ENCODE measurements at regions not wholly inside any gene's neighbourhood (a gene's known extent, or its start where the extent isn't known, plus 50 kb on each side); places are given as distances from the start of the nearest gene placed in this dataset.
"Not testable (repeated sequence)": the region's sequence is repeated elsewhere in the genome, so short reads cannot be mapped to it uniquely, and the experiment has no call there.

- intact Hi-C loops (cut with micrococcal nuclease), result no loop called here
- DNase-seq (ENCODE audit: low spot score), result no peak
- no peak overlapping the region for H3K27ac Mint-ChIP-seq
- H3K4me3 Mint-ChIP-seq (ENCODE audit: low read depth), result no peak overlapping the region
- H3K4me1 Mint-ChIP-seq (ENCODE audit: low read depth), result no peaks in the 10 kb centered on the region
- peaks cover 17% of the 10 kb centered on the region for H3K9me3 Mint-ChIP-seq
- no peaks in the 10 kb centered on the region for H3K27me3 Mint-ChIP-seq (ENCODE audit: low read depth)
- H3K36me3 Mint-ChIP-seq (ENCODE audit: low read depth), result no peaks in the 10 kb centered on the region
These were observed 276.4 kb upstream of the COBL start for GRCh38 chr7:51592842-51593599.

- intact Hi-C loops (cut with micrococcal nuclease), result no loop called here
These were observed 274.6 kb upstream of the COBL start for GRCh38 chr7:51591223-51591622.

GRCh38 chr7:51590746-51591145, 274.1 kb upstream of the COBL start:
- Mint-ChIP-seq H3K4me1 (ENCODE audit: low read depth) (no peaks in the 10 kb centered on the region), H3K27ac (no peak overlapping the region), H3K9me3 (peaks cover 16% of the 10 kb centered on the region), H3K4me3 (ENCODE audit: low read depth) (no peak overlapping the region), H3K27me3 (ENCODE audit: low read depth) (no peaks in the 10 kb centered on the region), H3K36me3 (ENCODE audit: low read depth) (no peaks in the 10 kb centered on the region)
- no peak for DNase-seq (ENCODE audit: low spot score)
- intact Hi-C loops (cut with micrococcal nuclease), result no loop called here

More at GRCh38 chr7:51591223-51591622, 274.6 kb upstream of the COBL start:
- Mint-ChIP-seq H3K36me3 (ENCODE audit: low read depth) (no peaks in the 10 kb centered on the region), H3K9me3 (peaks cover 16% of the 10 kb centered on the region), H3K27ac (no peak overlapping the region), H3K4me3 (ENCODE audit: low read depth) (no peak overlapping the region), H3K27me3 (ENCODE audit: low read depth) (no peaks in the 10 kb centered on the region), H3K4me1 (ENCODE audit: low read depth) (no peaks in the 10 kb centered on the region)
- DNase-seq (ENCODE audit: low spot score), result no peak

GRCh38 chr7:51589111-51589510, 272.5 kb upstream of the COBL start:
- H3K4me1 Mint-ChIP-seq (ENCODE audit: low read depth), result no peaks in the 10 kb centered on the region
- no peaks in the 10 kb centered on the region for H3K27me3 Mint-ChIP-seq (ENCODE audit: low read depth)
- no peak overlapping the region for H3K27ac Mint-ChIP-seq
- H3K4me3 Mint-ChIP-seq (ENCODE audit: low read depth), result no peak overlapping the region
- no peaks in the 10 kb centered on the region for H3K36me3 Mint-ChIP-seq (ENCODE audit: low read depth)
- DNase-seq (ENCODE audit: low spot score), result no peak
- intact Hi-C loops (cut with micrococcal nuclease), result no loop called here
- peaks cover 17% of the 10 kb centered on the region for H3K9me3 Mint-ChIP-seq

GRCh38 chr7:51587604-51588003, 271.0 kb upstream of the COBL start:
- H3K27me3 Mint-ChIP-seq (ENCODE audit: low read depth), result no peaks in the 10 kb centered on the region
- intact Hi-C loops (cut with micrococcal nuclease), result no loop called here
- no peaks in the 10 kb centered on the region for H3K4me1 Mint-ChIP-seq (ENCODE audit: low read depth)
- H3K36me3 Mint-ChIP-seq (ENCODE audit: low read depth), result no peaks in the 10 kb centered on the region
- DNase-seq (ENCODE audit: low spot score), result no peak
- no peak overlapping the region for H3K27ac Mint-ChIP-seq
- no peak overlapping the region for H3K4me3 Mint-ChIP-seq (ENCODE audit: low read depth)
- peaks cover 21% of the 10 kb centered on the region for H3K9me3 Mint-ChIP-seq

- H3K4me3 Mint-ChIP-seq (ENCODE audit: low read depth), result no peak overlapping the region
- intact Hi-C loops (cut with micrococcal nuclease), result no loop called here
- no peaks in the 10 kb centered on the region for H3K4me1 Mint-ChIP-seq (ENCODE audit: low read depth)
- H3K27ac Mint-ChIP-seq, result no peak overlapping the region
- no peaks in the 10 kb centered on the region for H3K36me3 Mint-ChIP-seq (ENCODE audit: low read depth)
- peaks cover 18% of the 10 kb centered on the region for H3K9me3 Mint-ChIP-seq
- no peak for DNase-seq (ENCODE audit: low spot score)
- no peaks in the 10 kb centered on the region for H3K27me3 Mint-ChIP-seq (ENCODE audit: low read depth)
These were observed 260.8 kb upstream of the COBL start for GRCh38 chr7:51577390-51577789.

- H3K27ac Mint-ChIP-seq, result no peak overlapping the region
- no peaks in the 10 kb centered on the region for H3K4me1 Mint-ChIP-seq (ENCODE audit: low read depth)
- no peak overlapping the region for H3K4me3 Mint-ChIP-seq (ENCODE audit: low read depth)
- intact Hi-C loops (cut with micrococcal nuclease), result no loop called here
- no peaks in the 10 kb centered on the region for H3K27me3 Mint-ChIP-seq (ENCODE audit: low read depth)
- no peaks in the 10 kb centered on the region for H3K36me3 Mint-ChIP-seq (ENCODE audit: low read depth)
- DNase-seq (ENCODE audit: low spot score), result no peak
- H3K9me3 Mint-ChIP-seq, result peaks cover 28% of the 10 kb centered on the region
These were observed 253.0 kb upstream of the COBL start for GRCh38 chr7:51569581-51569980.

- H3K27me3 Mint-ChIP-seq (ENCODE audit: low read depth), result no peaks in the 10 kb centered on the region
- DNase-seq (ENCODE audit: low spot score), result no peak
These were observed 252.6 kb upstream of the COBL start for GRCh38 chr7:51569176-51569575.

GRCh38 chr7:51551070-51551469, 234.5 kb upstream of the COBL start:
- intact Hi-C loops (cut with micrococcal nuclease), result no loop called here
- peaks cover 32% of the 10 kb centered on the region for H3K9me3 Mint-ChIP-seq
- H3K4me1 Mint-ChIP-seq (ENCODE audit: low read depth), result no peaks in the 10 kb centered on the region
- no peak overlapping the region for H3K4me3 Mint-ChIP-seq (ENCODE audit: low read depth)
- H3K36me3 Mint-ChIP-seq (ENCODE audit: low read depth), result no peaks in the 10 kb centered on the region
- no peaks in the 10 kb centered on the region for H3K27me3 Mint-ChIP-seq (ENCODE audit: low read depth)
- DNase-seq (ENCODE audit: low spot score), result no peak
- no peak overlapping the region for H3K27ac Mint-ChIP-seq

More at GRCh38 chr7:51569176-51569575, 252.6 kb upstream of the COBL start:
- intact Hi-C loops (cut with micrococcal nuclease), result no loop called here
- no peaks in the 10 kb centered on the region for H3K36me3 Mint-ChIP-seq (ENCODE audit: low read depth)
- H3K9me3 Mint-ChIP-seq, result peaks cover 27% of the 10 kb centered on the region
- no peak overlapping the region for H3K27ac Mint-ChIP-seq
- no peaks in the 10 kb centered on the region for H3K4me1 Mint-ChIP-seq (ENCODE audit: low read depth)
- no peak overlapping the region for H3K4me3 Mint-ChIP-seq (ENCODE audit: low read depth)

GRCh38 chr7:51545131-51545530, 228.5 kb upstream of the COBL start:
- H3K27me3 Mint-ChIP-seq (ENCODE audit: low read depth), result no peaks in the 10 kb centered on the region
- intact Hi-C loops (cut with micrococcal nuclease), result no loop called here
- no peak for DNase-seq (ENCODE audit: low spot score)

GRCh38 chr7:51543801-51544553, 227.4 kb upstream of the COBL start:
- no peak for DNase-seq (ENCODE audit: low spot score)
- Mint-ChIP-seq H3K27ac (no peak overlapping the region), H3K9me3 (peaks cover 26% of the 10 kb centered on the region), H3K27me3 (ENCODE audit: low read depth) (no peaks in the 10 kb centered on the region), H3K36me3 (ENCODE audit: low read depth) (no peaks in the 10 kb centered on the region), H3K4me3 (ENCODE audit: low read depth) (no peak overlapping the region), H3K4me1 (ENCODE audit: low read depth) (no peaks in the 10 kb centered on the region)
- intact Hi-C loops (cut with micrococcal nuclease), result no loop called here

More at GRCh38 chr7:51545131-51545530, 228.5 kb upstream of the COBL start:
- H3K4me1 Mint-ChIP-seq (ENCODE audit: low read depth), result no peaks in the 10 kb centered on the region
- no peaks in the 10 kb centered on the region for H3K36me3 Mint-ChIP-seq (ENCODE audit: low read depth)
- H3K9me3 Mint-ChIP-seq, result peaks cover 29% of the 10 kb centered on the region
- no peak overlapping the region for H3K4me3 Mint-ChIP-seq (ENCODE audit: low read depth)
- no peak overlapping the region for H3K27ac Mint-ChIP-seq

- DNase-seq (ENCODE audit: low spot score); H3K27ac Mint-ChIP-seq; H3K4me1 Mint-ChIP-seq (ENCODE audit: low read depth); H3K27me3 Mint-ChIP-seq (ENCODE audit: low read depth); H3K4me3 Mint-ChIP-seq (ENCODE audit: low read depth); H3K36me3 Mint-ChIP-seq (ENCODE audit: low read depth); intact Hi-C loops (cut with micrococcal nuclease): not testable (repeated sequence)
- H3K9me3 Mint-ChIP-seq, result peaks cover 26% of the 10 kb centered on the region
These were observed 224.3 kb upstream of the COBL start for GRCh38 chr7:51540906-51541305.

- H3K9me3 Mint-ChIP-seq, result peaks cover 29% of the 10 kb centered on the region
- intact Hi-C loops (cut with micrococcal nuclease), result no loop called here
- no peak overlapping the region for H3K27ac Mint-ChIP-seq
- H3K4me1 Mint-ChIP-seq (ENCODE audit: low read depth), result no peaks in the 10 kb centered on the region
- no peak for DNase-seq (ENCODE audit: low spot score)
- no peaks in the 10 kb centered on the region for H3K36me3 Mint-ChIP-seq (ENCODE audit: low read depth)
- H3K27me3 Mint-ChIP-seq (ENCODE audit: low read depth), result no peaks in the 10 kb centered on the region
- H3K4me3 Mint-ChIP-seq (ENCODE audit: low read depth), result no peak overlapping the region
These were observed 223.2 kb upstream of the COBL start for GRCh38 chr7:51539840-51540239.

Measured in activated T-helper 2 cell treated with anti-CD3 and anti-CD28 coated beads, Interferon-gamma antibody, Interleukin-2, Interleukin-4, amounts not matched to agents 10 μg/mL and 5 μg/mL and 100 μg/mL, durations not matched to agents 14 hours and 24 hours and 36 hours (primary cell).